Common myeloid progenitor, CD34-positive (primary cell): ENCODE measurements at regions not wholly inside any gene's neighbourhood (a gene's known extent, or its start where the extent isn't known, plus 50 kb on each side); places are given as distances from the start of the nearest gene placed in this dataset.

ENCODE experiments used
- CTCF ChIA-PET: fragments of 350-600 bp; sonication (Branson Sonifier 250); formaldehyde crosslinking; loops from one replicate; lab custom pipeline; 2021; ENCODE audit warnings: antibody characterized with exemption; lab: Charles Lee
- POLR2A ChIA-PET: fragments of 350-600 bp; sonication (Branson Sonifier 250); formaldehyde crosslinking; loops from one replicate; lab custom pipeline; 2021; ENCODE audit warnings: antibody characterized with exemption; lab: Charles Lee
- DNase-seq, 3 donors: peaks; one replicate each; pipeline versions ENCODE4 v3.0.0 to v3.0.0-alpha.2; 2013
- H3K27ac ChIP-seq, 2 experiments: 1 replicate in 1 of 2; 2 replicates in 1 of 2; pipeline ENCODE4 v1.7.0; 2013; ENCODE audit warnings: inconsistent platforms in 2 of 2, low read length in 2 of 2, mild to moderate bottlenecking in 2 of 2, low read depth in 1 of 2, moderate library complexity in 1 of 2; ENCODE audit not compliant: severe bottlenecking in 2 of 2, insufficient read depth in 1 of 2, poor library complexity in 1 of 2
- H3K27me3 ChIP-seq, 5 experiments: replicated peaks in 2 of 5; 1 replicate in 3 of 5; 2 replicates in 2 of 5; pipeline versions ENCODE4 v1.6.1 to v1.7.0; 2013; ENCODE audit warnings: low read length in 4 of 5, mild to moderate bottlenecking in 2 of 5, moderate library complexity in 2 of 5, inconsistent platforms in 1 of 5; ENCODE audit not compliant: insufficient read depth in 5 of 5, control insufficient read depth in 4 of 5
- H3K36me3 ChIP-seq, 4 experiments: 1 replicate in 2 of 4; 2 replicates in 2 of 4; pipeline versions ENCODE4 v1.6.1 to v1.7.0; 2013; ENCODE audit warnings: low read length in 3 of 4, control low read depth in 1 of 4, mild to moderate bottlenecking in 1 of 4; ENCODE audit not compliant: control insufficient read depth in 4 of 4, insufficient read depth in 4 of 4
- H3K4me1 ChIP-seq, 4 experiments: 1 replicate in 3 of 4; 2 replicates in 1 of 4; pipeline versions ENCODE4 v1.6.1 to v1.7.1; 2013; ENCODE audit warnings: low read length in 3 of 4, mild to moderate bottlenecking in 3 of 4, control low read depth in 1 of 4, inconsistent platforms in 1 of 4, moderate library complexity in 1 of 4; ENCODE audit not compliant: control insufficient read depth in 4 of 4, insufficient read depth in 4 of 4; ENCODE audit errors: control extremely low read depth in 1 of 4
- H3K4me3 ChIP-seq, 7 experiments: 1 replicate in 4 of 7; 2 replicates in 3 of 7; pipeline versions ENCODE4 v1.5.1 to v1.7.0; 2013; ENCODE audit warnings: mild to moderate bottlenecking in 7 of 7, low read length in 6 of 7, moderate library complexity in 6 of 7, inconsistent platforms in 2 of 7, low read depth in 2 of 7, control low read depth in 1 of 7; ENCODE audit not compliant: insufficient read depth in 4 of 7, control insufficient read depth in 1 of 7; ENCODE audit errors: extremely low read depth in 1 of 7
- H3K9me3 ChIP-seq, 5 experiments: 1 replicate in 4 of 5; 2 replicates in 1 of 5; pipeline versions ENCODE4 v1.6.1 to v1.7.1; 2013; ENCODE audit warnings: low read length in 4 of 5, mild to moderate bottlenecking in 2 of 5, inconsistent platforms in 1 of 5, low read depth in 1 of 5, moderate library complexity in 1 of 5; ENCODE audit not compliant: control insufficient read depth in 4 of 5, insufficient read depth in 2 of 5; ENCODE audit errors: control extremely low read depth in 1 of 5
- WGBS: methylation state at CpG from one replicate; pipeline ENCODE4 v1.1.5; 2013; ENCODE audit not compliant: insufficient coverage; 5-methylcytosine and 5-hydroxymethylcytosine counted together

GRCh38 chr16:26510924-26511323, 555.8 kb upstream of the C16orf82 start:
- H3K9me3 ChIP-seq, result no peaks in the 10 kb centered on the region
- no peaks in the 10 kb centered on the region for H3K27me3 ChIP-seq
- H3K4me3 ChIP-seq, result no peak overlapping the region
- no peak for DNase-seq
- no peaks in the 10 kb centered on the region for H3K4me1 ChIP-seq
- no peak overlapping the region for H3K27ac ChIP-seq
- ChIA-PET POLR2A (no interaction called here), CTCF (no interaction called here)
- 79% methylated on average over 1 of the region's 1 CpG for WGBS
- H3K36me3 ChIP-seq, result no peaks in the 10 kb centered on the region

GRCh38 chr16:26511463-26511862, 555.3 kb upstream of the C16orf82 start:
- ChIA-PET CTCF (no interaction called here), POLR2A (no interaction called here)
- no peaks in the 10 kb centered on the region for H3K36me3 ChIP-seq
- DNase-seq, result no peak
- H3K4me1 ChIP-seq, result no peaks in the 10 kb centered on the region
- H3K4me3 ChIP-seq, result no peak overlapping the region
- 93% methylated on average over 4 of the region's 6 CpGs for WGBS
- H3K27ac ChIP-seq, result no peak overlapping the region
- no peaks in the 10 kb centered on the region for H3K27me3 ChIP-seq
- H3K9me3 ChIP-seq, result no peaks in the 10 kb centered on the region

GRCh38 chr16:26521626-26522025, 545.1 kb upstream of the C16orf82 start:
- Histone ChIP-seq H3K9me3 (no peaks in the 10 kb centered on the region), H3K4me1 (no peaks in the 10 kb centered on the region), H3K36me3 (no peaks in the 10 kb centered on the region), H3K4me3 (no peak overlapping the region), H3K27me3 (no peaks in the 10 kb centered on the region), H3K27ac (no peak overlapping the region)
- no peak for DNase-seq
- 52% methylated on average over 4 of the region's 4 CpGs for WGBS
- CTCF ChIA-PET, result no interaction called here
- POLR2A ChIA-PET, result no interaction called here

GRCh38 chr16:26524281-26524680, 542.4 kb upstream of the C16orf82 start:
- no peak overlapping the region for H3K4me3 ChIP-seq
- H3K4me1 ChIP-seq, result no peaks in the 10 kb centered on the region
- H3K36me3 ChIP-seq, result no peaks in the 10 kb centered on the region
- H3K27me3 ChIP-seq, result no peaks in the 10 kb centered on the region
- no peak overlapping the region for H3K27ac ChIP-seq
- ChIA-PET CTCF (no interaction called here), POLR2A (no interaction called here)
- WGBS, result 97% methylated on average over 3 of the region's 6 CpGs
- no peak for DNase-seq
- no peaks in the 10 kb centered on the region for H3K9me3 ChIP-seq

DNA sequence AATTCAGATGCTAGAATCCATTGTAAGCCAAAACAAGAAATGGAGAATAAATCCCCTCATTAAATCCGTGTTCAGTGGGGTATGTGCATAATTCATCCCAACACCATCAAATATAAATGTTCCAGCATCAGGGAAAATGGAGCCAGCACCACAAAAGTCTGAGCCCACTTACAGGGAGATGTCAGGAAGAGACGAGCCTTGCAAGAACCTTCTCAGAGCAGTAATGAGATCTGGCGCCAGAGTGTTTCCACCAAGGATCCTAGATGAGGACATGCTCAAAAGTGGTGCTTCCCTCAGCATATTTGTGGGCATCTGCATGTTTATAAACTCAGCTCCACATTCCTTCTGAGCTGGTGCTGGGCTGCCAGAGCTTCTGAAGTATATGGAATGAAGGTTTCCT, 541.9 kb upstream of the C16orf82 start:
- Histone ChIP-seq H3K27ac (no peak overlapping the region), H3K4me1 (no peaks in the 10 kb centered on the region), H3K36me3 (no peaks in the 10 kb centered on the region), H3K4me3 (no peak overlapping the region), H3K27me3 (no peaks in the 10 kb centered on the region), H3K9me3 (no peaks in the 10 kb centered on the region)
- ChIA-PET CTCF (no interaction called here), POLR2A (no interaction called here)
- WGBS, result 86% methylated on average over 2 of the region's 3 CpGs
- no peak for DNase-seq

GRCh38 chr16:26525856-26526255, 540.9 kb upstream of the C16orf82 start:
- POLR2A ChIA-PET, result no interaction called here
- Histone ChIP-seq H3K4me1 (no peaks in the 10 kb centered on the region), H3K27ac (no peak overlapping the region), H3K27me3 (no peaks in the 10 kb centered on the region), H3K36me3 (no peaks in the 10 kb centered on the region), H3K9me3 (no peaks in the 10 kb centered on the region), H3K4me3 (no peak overlapping the region)
- CTCF ChIA-PET, result no interaction called here
- no peak for DNase-seq

- no peaks in the 10 kb centered on the region for H3K9me3 ChIP-seq
- H3K36me3 ChIP-seq, result no peaks in the 10 kb centered on the region
- H3K4me1 ChIP-seq, result no peaks in the 10 kb centered on the region
- CTCF ChIA-PET, result no interaction called here
- DNase-seq, result no peak
- H3K4me3 ChIP-seq, result no peak overlapping the region
- H3K27ac ChIP-seq, result no peak overlapping the region
- H3K27me3 ChIP-seq, result no peaks in the 10 kb centered on the region
- POLR2A ChIA-PET, result no interaction called here
- WGBS, result 80% methylated on average over 1 of the region's 1 CpG
Observed at GRCh38 chr16:26526633-26527032, 540.1 kb upstream of the C16orf82 start.
